ENCODE measurements at regions not wholly inside any gene's neighbourhood (a gene's known extent, or its start where the extent isn't known, plus 50 kb on each side); places are given as distances from the start of the nearest gene placed in this dataset.

DNA sequence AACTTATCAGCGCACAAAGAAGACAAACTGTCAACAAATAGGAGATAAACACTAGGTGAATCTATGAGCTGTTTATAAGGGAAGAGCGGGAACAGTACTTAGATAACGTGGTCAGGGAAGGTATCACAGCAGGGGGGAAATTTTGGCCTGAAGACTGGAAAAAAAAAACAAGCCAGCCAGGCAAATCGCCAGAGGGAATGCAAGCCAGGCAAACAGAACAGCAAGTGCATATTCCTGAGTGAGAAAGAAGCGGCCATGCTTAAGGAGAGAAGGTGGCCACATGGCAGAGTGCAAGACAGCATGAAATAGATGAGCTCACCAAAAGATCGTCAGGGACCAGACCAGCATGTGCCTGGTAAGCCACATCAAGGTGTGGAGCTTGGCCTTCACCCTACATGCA lies 466.5 kb upstream of the ARID1B start:
- H3K9me3 ChIP-seq (ENCODE audit: low read length), result no peaks in the 10 kb centered on the region
- H3K27me3 ChIP-seq (ENCODE audit: insufficient read depth, low read length), result no peaks in the 10 kb centered on the region
- H3K36me3 ChIP-seq (ENCODE audit: insufficient read depth, low read length), result no peaks in the 10 kb centered on the region
- H2AFZ ChIP-seq (ENCODE audit: low read depth, low read length), result no peak overlapping the region
- H3K4me1 ChIP-seq (ENCODE audit: insufficient read depth, low read length), result no peaks in the 10 kb centered on the region
- H3K4me3 ChIP-seq (ENCODE audit: low read length), result no peak overlapping the region

DNA sequence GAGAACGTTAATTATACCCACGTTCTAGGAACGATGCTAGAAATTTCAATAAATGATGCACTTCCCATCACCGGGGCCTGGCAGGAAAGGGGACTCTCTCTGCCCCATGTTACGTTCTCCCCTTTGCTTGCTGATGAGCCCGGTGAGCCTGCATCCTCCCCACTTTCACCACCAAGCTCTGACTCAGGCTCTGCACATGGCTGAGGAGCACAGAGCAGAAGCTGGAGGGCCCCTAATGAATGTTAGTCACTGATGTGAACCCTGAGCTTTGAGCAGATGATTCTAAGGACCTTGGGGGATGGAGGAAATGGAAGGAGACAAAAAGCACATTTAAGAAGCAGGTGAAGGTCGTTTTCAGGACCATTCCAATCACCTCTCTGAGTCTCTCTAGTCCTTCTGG lies 468.2 kb upstream of the ARID1B start:
- Histone ChIP-seq H3K27me3 (ENCODE audit: insufficient read depth, low read length) (no peaks in the 10 kb centered on the region), H3K36me3 (ENCODE audit: insufficient read depth, low read length) (no peaks in the 10 kb centered on the region), H2AFZ (ENCODE audit: low read depth, low read length) (no peak overlapping the region), H3K4me1 (ENCODE audit: insufficient read depth, low read length) (no peaks in the 10 kb centered on the region), H3K4me3 (ENCODE audit: low read length) (no peak overlapping the region), H3K9me3 (ENCODE audit: low read length) (no peaks in the 10 kb centered on the region)

DNA sequence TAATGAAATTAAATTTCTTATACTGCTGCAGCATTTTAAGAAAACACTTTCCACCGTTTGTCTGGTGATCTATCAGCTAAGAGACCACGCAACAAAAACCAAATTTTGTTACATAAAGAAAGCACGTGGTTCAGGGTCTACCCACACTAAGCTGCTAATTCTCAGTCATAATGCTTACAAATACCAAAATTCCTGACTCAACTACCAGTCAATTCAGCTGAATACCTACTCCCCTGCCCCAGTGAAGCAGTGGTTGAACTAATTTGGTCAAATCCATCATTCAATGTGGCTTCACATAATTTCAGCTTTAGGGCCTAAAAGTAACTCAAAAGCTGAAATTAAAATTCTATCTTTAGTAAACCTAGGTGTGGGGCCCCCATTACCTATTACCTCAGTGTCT lies 468.6 kb upstream of the ARID1B start:
- Histone ChIP-seq H3K36me3 (ENCODE audit: insufficient read depth, low read length) (no peaks in the 10 kb centered on the region), H3K27me3 (ENCODE audit: insufficient read depth, low read length) (no peaks in the 10 kb centered on the region), H2AFZ (ENCODE audit: low read depth, low read length) (no peak overlapping the region), H3K4me3 (ENCODE audit: low read length) (no peak overlapping the region), H3K4me1 (ENCODE audit: insufficient read depth, low read length) (no peaks in the 10 kb centered on the region), H3K9me3 (ENCODE audit: low read length) (no peaks in the 10 kb centered on the region)

GRCh38 chr6:156306531-156306930 lies 470.6 kb upstream of the ARID1B start:
- H3K9me3 ChIP-seq (ENCODE audit: low read length), result no peaks in the 10 kb centered on the region
- H3K27me3 ChIP-seq (ENCODE audit: insufficient read depth, low read length), result no peaks in the 10 kb centered on the region

DNA sequence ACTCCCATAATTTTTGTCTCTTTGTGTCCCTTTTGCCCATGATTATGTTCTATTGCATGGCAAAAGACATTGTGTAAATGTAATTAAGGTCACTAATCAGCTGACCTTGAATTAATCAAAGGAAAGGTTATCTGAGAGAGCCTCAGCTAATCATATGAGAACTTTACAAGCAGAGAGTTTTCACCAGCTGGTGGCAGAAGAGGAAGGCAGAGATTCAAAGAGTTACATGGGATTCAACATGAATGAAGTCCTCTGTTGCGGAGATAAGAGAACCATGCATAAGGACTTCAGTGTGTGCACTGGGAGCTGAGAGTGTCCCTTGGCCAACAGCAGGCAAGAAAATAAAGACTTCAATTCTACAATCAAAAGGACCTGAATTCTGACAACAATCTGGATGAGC lies 494.1 kb upstream of the ARID1B start:
- no peaks in the 10 kb centered on the region for H3K9me3 ChIP-seq (ENCODE audit: low read length)
- H3K4me1 ChIP-seq (ENCODE audit: insufficient read depth, low read length), result no peaks in the 10 kb centered on the region
- no peaks in the 10 kb centered on the region for H3K27me3 ChIP-seq (ENCODE audit: insufficient read depth, low read length)
- H3K36me3 ChIP-seq (ENCODE audit: insufficient read depth, low read length), result no peaks in the 10 kb centered on the region
- no peak overlapping the region for H3K4me3 ChIP-seq (ENCODE audit: low read length)
- no peak overlapping the region for H2AFZ ChIP-seq (ENCODE audit: low read depth, low read length)

More at GRCh38 chr6:156306531-156306930, 470.6 kb upstream of the ARID1B start:
- no peak overlapping the region for H2AFZ ChIP-seq (ENCODE audit: low read depth, low read length)
- no peaks in the 10 kb centered on the region for H3K36me3 ChIP-seq (ENCODE audit: insufficient read depth, low read length)
- no peaks in the 10 kb centered on the region for H3K4me1 ChIP-seq (ENCODE audit: insufficient read depth, low read length)
- no peak overlapping the region for H3K4me3 ChIP-seq (ENCODE audit: low read length)

- Histone ChIP-seq H2AFZ (ENCODE audit: low read depth, low read length) (no peak overlapping the region), H3K36me3 (ENCODE audit: insufficient read depth, low read length) (no peaks in the 10 kb centered on the region), H3K4me1 (ENCODE audit: insufficient read depth, low read length) (no peaks in the 10 kb centered on the region), H3K9me3 (ENCODE audit: low read length) (no peaks in the 10 kb centered on the region), H3K27me3 (ENCODE audit: insufficient read depth, low read length) (no peaks in the 10 kb centered on the region), H3K4me3 (ENCODE audit: low read length) (no peak overlapping the region)
Measured at GRCh38 chr6:156282087-156282486, 495.1 kb upstream of the ARID1B start.

GRCh38 chr6:156281266-156281665 lies 495.9 kb upstream of the ARID1B start:
- H3K36me3 ChIP-seq (ENCODE audit: insufficient read depth, low read length), result no peaks in the 10 kb centered on the region
- no peaks in the 10 kb centered on the region for H3K4me1 ChIP-seq (ENCODE audit: insufficient read depth, low read length)
- H3K4me3 ChIP-seq (ENCODE audit: low read length), result no peak overlapping the region
- H3K27me3 ChIP-seq (ENCODE audit: insufficient read depth, low read length), result no peaks in the 10 kb centered on the region
- no peak overlapping the region for H2AFZ ChIP-seq (ENCODE audit: low read depth, low read length)
- no peaks in the 10 kb centered on the region for H3K9me3 ChIP-seq (ENCODE audit: low read length)

GRCh38 chr6:156280065-156280464 lies 497.1 kb upstream of the ARID1B start:
- Histone ChIP-seq H3K36me3 (ENCODE audit: insufficient read depth, low read length) (no peaks in the 10 kb centered on the region), H3K4me1 (ENCODE audit: insufficient read depth, low read length) (no peaks in the 10 kb centered on the region), H2AFZ (ENCODE audit: low read depth, low read length) (no peak overlapping the region), H3K9me3 (ENCODE audit: low read length) (no peaks in the 10 kb centered on the region), H3K4me3 (ENCODE audit: low read length) (no peak overlapping the region), H3K27me3 (ENCODE audit: insufficient read depth, low read length) (no peaks in the 10 kb centered on the region)

GRCh38 chr6:156279261-156279969 lies 497.8 kb upstream of the ARID1B start:
- Histone ChIP-seq H3K9me3 (ENCODE audit: low read length) (no peaks in the 10 kb centered on the region), H3K4me3 (ENCODE audit: low read length) (no peak overlapping the region), H2AFZ (ENCODE audit: low read depth, low read length) (no peak overlapping the region), H3K27me3 (ENCODE audit: insufficient read depth, low read length) (no peaks in the 10 kb centered on the region), H3K36me3 (ENCODE audit: insufficient read depth, low read length) (no peaks in the 10 kb centered on the region), H3K4me1 (ENCODE audit: insufficient read depth, low read length) (no peaks in the 10 kb centered on the region)

DNA sequence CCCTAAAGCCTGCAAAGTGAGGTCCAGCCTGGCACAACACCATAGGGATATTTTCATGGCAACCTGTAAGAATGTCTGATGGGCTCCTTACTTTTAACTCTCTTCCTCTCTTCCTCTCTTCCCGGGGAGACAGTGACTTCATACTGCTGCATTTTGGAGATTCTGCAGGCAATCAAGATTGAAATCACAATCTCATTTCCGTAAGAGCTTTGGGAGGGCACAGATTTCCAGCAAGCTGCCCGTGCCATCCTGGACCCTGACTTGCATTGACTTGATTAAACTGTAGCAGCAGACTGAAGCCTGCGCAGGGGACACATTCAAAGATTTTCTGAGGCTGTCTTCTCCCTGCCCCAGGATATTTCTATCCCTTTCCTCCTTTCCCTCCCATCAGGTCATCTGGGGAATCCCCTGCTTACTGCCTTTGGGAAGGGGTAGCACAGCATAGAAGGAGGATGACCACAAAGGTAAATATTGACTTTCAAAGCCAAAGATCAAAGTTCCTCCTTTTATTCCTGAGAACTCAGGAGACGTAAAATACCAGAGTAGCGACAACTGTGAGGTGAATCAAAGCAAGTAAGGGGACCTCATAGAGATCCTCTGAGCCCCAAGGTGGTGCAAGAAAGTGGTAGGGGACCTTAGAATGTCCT lies 504.0 kb upstream of the ARID1B start:
- Histone ChIP-seq H3K4me1 (ENCODE audit: insufficient read depth, low read length) (no peaks in the 10 kb centered on the region), H3K36me3 (ENCODE audit: insufficient read depth, low read length) (no peaks in the 10 kb centered on the region), H3K4me3 (ENCODE audit: low read length) (no peak overlapping the region), H3K27me3 (ENCODE audit: insufficient read depth, low read length) (no peaks in the 10 kb centered on the region), H2AFZ (ENCODE audit: low read depth, low read length) (no peak overlapping the region), H3K9me3 (ENCODE audit: low read length) (no peaks in the 10 kb centered on the region)

DNA sequence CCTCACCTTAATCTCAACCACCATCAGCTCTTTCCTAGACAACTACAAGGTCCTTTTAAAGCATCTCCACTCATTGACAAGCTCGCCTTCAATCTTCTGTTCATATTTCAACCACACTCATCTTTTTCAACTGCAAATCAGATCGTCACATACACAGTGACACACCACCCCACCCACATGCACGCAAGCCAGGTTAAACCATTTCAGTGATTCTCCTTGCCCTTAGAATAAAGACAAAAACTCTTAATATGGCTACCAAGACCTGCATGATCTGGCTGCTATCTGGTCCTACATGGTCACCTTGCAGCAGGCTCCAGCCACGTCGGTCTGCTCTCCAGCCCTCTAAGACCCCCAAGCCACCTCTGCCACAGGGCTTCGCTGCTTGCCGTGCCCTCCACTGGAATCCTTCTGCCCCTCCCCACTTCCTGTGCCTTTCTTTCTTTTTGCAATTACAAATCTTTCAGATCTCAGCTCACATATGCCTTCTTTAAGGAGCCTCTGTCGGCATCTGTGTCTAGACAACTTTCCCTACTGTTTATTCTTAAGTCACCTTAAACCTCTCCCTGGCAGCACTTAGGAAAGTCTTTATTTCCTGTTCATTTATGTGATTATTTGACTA lies 507.3 kb upstream of the ARID1B start:
- no peak overlapping the region for H3K4me3 ChIP-seq (ENCODE audit: low read length)
- H3K27me3 ChIP-seq (ENCODE audit: insufficient read depth, low read length), result no peaks in the 10 kb centered on the region
- no peaks in the 10 kb centered on the region for H3K4me1 ChIP-seq (ENCODE audit: insufficient read depth, low read length)
- H3K36me3 ChIP-seq (ENCODE audit: insufficient read depth, low read length), result no peaks in the 10 kb centered on the region
- H3K9me3 ChIP-seq (ENCODE audit: low read length), result no peaks in the 10 kb centered on the region
- no peak overlapping the region for H2AFZ ChIP-seq (ENCODE audit: low read depth, low read length)

DNA sequence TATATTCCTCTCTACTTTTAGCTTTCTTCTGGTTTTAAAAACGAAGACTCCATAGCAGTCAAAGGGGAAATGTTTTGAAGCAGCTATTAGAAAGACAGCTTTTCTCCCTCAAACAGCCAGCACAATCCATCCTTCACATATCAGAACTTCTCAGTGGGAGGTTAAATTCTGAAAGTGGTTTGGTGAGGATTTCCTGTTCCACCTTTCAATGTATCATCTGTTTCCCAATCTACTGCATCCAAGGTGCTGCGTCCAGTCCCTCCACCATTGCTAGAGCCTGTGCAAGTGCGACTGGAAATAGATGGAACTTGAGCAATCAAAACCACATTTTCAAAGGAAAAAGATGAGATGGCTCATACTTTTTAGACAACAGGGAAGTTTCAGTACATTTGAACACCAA lies 508.3 kb upstream of the ARID1B start:
- no peaks in the 10 kb centered on the region for H3K9me3 ChIP-seq (ENCODE audit: low read length)
- H3K36me3 ChIP-seq (ENCODE audit: insufficient read depth, low read length), result no peaks in the 10 kb centered on the region
- no peaks in the 10 kb centered on the region for H3K4me1 ChIP-seq (ENCODE audit: insufficient read depth, low read length)
- H3K27me3 ChIP-seq (ENCODE audit: insufficient read depth, low read length), result no peaks in the 10 kb centered on the region
- H3K4me3 ChIP-seq (ENCODE audit: low read length), result no peak overlapping the region
- H2AFZ ChIP-seq (ENCODE audit: low read depth, low read length), result no peak overlapping the region

DNA sequence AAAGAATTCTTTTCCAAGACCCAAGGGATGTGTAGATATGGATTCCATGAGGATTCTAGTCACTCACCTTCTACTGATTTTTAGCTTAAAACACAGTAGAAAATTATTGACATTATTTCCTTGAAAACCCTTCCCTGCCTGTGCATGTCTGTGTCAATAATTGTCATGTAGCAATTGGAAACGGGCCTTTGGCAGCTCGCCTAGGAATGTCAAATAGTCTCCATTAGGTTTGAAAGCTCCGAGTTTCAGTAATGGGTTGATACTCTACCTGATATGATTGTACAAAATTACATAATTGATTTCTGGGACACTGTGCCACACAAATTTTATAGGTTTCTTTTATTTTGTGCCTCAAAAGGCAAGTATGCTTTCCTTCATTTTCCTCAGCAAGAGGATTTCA lies 515.2 kb upstream of the ARID1B start:
- Histone ChIP-seq H3K4me1 (ENCODE audit: insufficient read depth, low read length) (no peaks in the 10 kb centered on the region), H3K4me3 (ENCODE audit: low read length) (no peak overlapping the region), H2AFZ (ENCODE audit: low read depth, low read length) (no peak overlapping the region), H3K27me3 (ENCODE audit: insufficient read depth, low read length) (no peaks in the 10 kb centered on the region), H3K36me3 (ENCODE audit: insufficient read depth, low read length) (no peaks in the 10 kb centered on the region), H3K9me3 (ENCODE audit: low read length) (no peaks in the 10 kb centered on the region)
